DMS 273 treated with DMSO at 0.1 percent for 48 hours (cell line): ENCODE measurements at regions not wholly inside any gene's neighbourhood (a gene's known extent, or its start where the extent isn't known, plus 50 kb on each side); places are given as distances from the start of the nearest gene placed in this dataset.
"Not testable (repeated sequence)": the region's sequence is repeated elsewhere in the genome, so short reads cannot be mapped to it uniquely, and the experiment has no call there.

ENCODE experiments used
- DNase-seq: peaks from one replicate; lab custom pipeline; 2025; lab: John Stamatoyannopoulos, UW

DNA sequence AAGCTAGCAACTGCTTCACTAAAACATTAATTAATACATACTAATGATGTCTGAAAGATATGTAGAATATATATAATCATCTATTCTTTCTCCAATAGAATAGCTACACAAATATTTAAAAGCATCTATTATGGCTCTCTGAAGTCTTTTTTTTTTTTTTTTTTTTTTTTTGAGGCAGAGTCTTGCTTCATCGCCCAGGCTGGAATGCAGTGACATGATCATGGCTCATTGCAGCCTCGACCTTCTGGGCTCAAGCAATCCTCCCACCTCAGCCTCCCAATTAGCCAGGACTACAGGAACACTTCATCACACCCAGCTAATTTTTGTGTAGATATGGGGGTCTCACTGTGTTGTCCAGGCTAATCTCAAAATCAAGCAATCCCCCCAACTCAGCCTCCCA is 120.4 kb upstream of the KYNU start:
- no peak for DNase-seq

DNA sequence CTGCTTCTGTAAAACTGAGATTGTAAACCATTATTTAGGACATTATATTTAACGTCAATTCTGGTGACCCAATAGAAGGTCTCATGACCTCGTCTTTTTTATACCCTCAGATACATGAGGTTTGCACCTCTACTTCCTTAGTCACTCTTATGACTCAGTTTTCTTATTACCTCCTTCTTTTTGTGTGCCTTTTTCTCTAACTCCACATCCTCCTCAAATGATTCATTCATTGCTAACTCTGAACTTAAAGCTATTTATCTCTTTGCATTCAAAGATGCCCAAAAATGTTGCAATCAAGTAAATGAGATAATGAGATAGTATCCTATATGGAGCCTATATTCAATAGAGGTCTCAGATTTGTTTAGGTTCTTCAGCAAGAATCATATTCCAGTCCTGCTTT is 121.0 kb upstream of the KYNU start:
- DNase-seq, result no peak

DNA sequence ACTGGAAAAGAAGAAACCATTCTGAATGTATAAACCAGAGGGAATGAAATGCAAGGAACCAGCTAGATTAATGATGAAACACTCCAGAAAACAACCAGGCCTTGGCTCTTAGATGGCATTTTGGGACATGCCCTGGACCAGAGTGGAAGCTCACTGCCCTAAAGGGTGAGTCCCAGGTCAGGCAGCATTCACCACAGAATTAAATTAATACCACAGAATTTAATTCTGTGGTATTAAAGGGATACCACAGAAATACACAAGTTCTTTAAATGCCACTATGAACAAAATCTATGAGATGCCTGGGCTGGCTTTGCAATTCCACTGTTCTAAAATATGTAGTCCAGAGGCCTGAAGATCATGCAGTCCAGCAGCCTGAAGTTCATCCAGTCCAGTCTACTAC is 122.3 kb upstream of the KYNU start:
- DNase-seq, result no peak

DNA sequence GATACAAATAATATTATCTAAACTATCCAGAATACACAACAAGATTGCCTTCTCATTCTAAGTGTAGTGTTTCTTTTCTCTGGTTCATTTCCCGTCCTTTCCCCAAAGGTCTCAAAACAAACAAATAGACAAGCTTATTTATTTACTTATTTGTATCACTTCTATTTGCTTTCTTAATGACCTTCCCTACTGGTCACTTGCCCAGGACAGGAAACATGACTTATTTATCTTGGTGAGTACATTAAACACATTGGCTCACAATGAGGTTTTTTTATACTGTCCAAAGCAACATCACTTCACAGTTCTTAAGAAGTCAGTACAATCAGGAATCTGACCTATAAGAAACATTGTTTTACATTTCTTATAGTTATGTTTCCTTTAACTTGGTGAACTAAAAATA is 123.3 kb upstream of the KYNU start:
- DNase-seq, result no peak

DNA sequence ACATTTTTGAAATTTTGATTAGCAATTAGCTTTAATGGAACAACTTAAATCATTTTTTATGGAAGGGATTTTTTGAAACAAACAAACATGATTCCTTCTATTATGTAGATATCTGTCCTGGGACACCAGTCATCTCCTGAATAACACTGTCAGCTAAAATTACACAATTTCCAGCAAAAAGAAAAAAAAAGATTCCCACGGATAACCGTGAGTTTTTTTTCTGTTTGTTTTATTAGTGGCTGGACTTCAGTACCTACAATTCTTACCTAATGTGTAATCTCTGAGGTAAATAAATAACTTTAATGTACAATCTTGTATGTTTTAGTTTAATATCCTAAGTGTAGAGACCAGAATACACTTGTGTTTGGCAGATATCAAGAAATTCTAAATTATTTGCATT is 126.6 kb upstream of the KYNU start:
- DNase-seq, result no peak

DNA sequence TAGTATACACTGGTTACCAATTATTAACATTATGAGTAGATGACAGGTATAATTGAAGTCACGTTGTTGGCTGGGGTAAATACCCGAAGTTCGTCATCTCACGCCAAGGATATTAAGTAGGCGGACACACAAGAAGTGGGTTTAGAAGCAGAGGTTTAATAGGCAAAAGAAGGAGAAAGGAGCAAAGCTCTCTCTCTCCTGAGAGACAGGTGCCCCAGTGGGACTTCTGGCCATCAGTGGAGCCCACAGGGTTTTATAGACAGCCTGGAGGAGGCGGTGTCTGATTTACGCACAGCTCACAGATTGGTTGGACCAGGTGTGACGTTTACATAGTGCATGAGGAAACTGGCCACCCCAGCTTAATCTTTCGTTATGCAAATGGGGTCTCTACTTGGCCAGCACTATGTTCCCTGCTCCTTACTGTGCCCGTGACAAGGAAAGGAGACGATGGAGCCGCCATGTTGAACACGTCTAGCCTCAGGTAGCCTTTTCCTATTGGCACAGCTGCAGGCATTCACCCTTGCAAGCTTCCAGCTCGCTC is 128.8 kb upstream of the KYNU start:
- no peak for DNase-seq

DNA sequence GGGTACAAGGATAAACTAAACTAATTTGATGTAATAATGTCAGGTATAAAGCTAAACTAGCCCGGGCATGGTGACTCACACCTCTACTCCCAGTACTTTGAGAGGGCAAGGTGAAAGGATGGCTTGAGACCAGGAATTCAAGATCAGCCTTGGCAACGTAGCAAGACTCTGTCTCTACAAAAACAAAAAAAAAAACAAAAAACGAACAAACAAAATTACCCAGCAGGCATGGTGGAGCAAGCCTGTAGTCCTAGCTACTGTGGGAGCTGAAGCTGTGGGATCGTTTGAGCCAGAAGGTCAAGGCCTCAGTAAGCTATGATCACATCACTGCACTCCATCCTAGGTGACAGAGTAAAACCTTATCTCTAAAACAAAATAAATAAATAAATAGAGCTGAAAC is 131.8 kb upstream of the KYNU start:
- DNase-seq, result no peak

DNA sequence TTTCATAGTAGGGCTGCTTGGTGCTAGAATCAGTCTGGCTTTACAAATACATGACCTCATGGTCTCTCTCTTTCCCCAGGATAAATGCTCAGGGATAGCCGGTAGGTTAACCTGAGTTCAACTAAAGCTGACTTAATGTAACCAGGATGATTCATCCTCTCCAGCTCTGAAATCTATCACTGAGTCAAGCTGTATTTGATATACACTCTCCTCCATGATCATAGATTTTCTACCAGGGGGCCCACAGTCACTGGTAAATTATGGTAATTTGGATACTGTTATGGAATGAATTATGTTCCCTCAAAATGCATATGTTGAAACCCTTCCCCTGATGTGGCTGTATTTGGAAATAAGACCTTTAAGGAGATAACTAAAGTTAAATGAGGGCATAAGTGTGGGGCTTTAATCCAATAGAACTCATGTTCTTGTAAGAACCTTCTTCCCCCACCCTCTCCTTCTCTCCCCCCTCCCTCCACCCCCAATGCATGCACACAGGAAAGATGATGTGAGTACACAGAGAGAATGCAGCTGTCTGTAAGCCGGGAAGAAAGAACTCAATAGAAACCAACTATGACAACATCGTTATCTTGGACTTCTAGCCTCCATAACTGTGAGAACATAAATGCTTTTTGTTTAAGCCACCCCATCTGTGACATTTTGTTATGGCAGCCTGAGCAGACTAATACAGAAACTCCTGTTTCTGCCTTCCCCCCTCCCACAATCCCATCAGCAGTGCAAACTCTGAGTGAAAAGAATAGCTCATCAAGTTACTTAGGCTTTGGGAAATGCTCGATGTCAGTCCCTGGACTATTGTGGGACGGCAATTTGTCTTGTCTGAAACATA is 134.9 kb upstream of the KYNU start:
- no peak for DNase-seq

DNA sequence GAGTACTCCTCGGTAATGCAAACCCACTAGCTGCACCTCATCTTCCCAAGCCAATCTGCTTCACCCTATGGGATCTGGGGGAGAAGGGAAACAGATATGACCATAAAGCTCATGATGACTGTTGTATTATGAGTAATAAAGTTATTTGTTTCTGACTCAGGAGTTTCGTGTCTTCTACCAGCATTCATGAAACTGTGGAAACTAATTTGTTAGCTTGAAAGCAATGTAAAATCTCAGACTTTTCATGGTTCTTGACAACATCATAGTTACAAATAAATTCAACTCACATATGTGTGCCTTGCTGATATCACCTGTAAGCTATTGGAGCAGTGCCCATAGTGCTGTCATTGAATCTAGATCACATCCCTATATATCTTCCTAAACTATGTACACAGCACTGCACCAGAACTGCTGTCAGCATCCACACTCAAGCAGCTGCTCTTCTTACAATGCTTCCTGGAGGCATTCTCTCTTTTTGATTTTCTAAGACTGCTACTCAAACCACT is 135.6 kb upstream of the KYNU start:
- no peak for DNase-seq

DNA sequence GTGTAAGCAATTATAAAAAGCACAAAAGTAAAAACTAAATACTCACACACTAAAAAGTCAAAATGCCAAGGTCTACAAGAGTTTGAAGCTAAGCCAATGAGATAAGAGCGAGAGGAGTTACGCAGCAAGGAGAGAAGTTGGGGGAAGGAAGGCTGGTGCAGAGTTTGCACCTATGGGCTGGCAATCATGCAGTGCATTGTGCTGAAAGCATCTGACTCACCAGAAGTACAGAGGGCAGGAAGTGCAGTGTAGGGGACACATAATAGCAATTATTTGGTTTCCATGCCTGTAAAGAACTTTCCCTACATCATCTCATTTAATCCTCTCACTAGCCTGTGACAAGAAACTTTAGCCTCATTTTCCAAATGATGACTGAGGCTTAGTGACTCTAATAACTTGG is 142.7 kb upstream of the KYNU start:
- DNase-seq, result no peak

DNA sequence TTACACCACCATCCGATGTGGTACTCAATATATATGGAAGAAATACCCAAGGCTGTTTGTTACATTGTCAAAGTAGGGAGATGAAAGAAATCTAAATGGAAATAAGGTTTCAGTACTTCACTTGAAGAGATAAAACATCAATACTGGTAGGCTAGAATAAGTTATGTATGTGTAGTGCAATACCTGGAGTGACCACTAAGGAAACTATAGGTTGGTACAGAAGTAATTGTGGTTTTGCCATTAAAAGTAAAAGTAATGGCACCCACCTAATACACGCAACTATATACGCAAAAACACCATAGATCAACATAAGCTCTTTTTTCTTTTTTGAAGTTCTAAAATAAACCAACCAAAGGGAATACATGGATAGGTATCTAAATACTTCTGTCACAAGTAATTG is 143.2 kb upstream of the KYNU start:
- DNase-seq, result no peak

DNA sequence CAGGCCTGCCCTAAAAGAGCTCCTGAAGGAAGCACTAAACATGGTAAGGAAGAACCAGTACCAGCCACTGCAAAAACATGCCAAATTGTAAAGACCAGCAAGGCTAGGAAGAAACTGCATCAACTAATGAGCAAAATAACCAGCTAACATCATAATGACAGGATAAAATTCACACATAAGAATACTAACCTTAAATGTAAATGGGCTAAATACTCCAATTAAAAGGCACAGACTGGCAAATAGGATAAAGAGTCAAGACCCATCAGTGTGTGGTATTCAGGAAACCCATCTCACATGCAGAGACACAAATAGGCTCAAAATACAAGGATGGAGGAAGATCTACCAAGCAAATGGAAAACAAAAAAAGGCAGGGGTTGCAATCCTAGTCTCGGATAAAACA is 147.7 kb upstream of the KYNU start:
- not testable (repeated sequence) for DNase-seq

DNA sequence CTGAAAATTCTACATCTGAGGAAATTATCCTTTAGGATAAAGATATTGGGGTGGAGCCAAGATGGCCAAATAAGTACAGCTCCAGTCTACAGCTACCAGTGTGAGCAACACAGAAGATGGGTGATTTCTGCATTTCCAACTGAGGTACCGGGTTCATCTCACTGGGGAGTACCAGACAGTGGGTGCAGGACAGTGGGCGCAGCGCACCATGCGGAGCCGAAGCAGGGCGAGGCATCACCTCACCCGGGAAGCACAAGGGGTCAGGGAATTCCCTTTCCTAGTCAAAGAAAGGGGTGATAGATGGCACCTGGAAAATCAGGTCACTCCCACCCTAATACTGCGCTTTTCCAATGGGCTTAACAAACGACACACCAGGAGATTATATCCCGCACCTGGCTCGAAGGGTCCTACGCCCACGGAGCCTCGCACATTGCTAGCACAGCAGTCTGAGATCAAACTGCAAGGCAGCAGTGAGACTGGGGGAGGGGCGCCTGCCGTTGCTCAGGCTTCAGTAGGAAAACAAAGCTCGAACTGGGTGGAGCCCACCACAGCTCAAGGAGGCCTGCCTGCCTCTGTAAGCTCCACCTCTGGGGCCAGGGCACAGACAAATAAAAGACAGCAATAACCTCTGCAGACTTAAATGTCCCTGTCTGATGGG is 149.5 kb upstream of the KYNU start:
- DNase-seq, result not testable (repeated sequence)

DNA sequence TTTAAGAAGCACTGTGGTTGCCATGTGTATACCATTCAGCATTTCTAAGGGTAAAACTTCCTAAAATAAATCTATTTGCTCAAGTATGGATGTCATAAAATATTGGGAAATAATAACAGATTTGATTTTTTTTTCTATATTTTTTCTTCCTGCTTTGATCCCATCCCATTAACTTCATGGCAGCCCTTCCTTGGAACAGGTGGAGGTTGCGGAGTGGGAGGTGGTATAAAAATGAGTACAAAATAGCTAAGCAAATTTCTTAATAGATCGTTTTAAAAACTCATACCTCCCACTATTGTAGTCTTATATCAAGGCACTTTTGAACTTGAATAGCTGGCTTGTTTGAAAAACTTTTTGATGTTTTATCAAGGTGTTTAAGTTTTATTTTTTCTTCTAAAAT is 152.1 kb upstream of the KYNU start:
- DNase-seq, result no peak

DNA sequence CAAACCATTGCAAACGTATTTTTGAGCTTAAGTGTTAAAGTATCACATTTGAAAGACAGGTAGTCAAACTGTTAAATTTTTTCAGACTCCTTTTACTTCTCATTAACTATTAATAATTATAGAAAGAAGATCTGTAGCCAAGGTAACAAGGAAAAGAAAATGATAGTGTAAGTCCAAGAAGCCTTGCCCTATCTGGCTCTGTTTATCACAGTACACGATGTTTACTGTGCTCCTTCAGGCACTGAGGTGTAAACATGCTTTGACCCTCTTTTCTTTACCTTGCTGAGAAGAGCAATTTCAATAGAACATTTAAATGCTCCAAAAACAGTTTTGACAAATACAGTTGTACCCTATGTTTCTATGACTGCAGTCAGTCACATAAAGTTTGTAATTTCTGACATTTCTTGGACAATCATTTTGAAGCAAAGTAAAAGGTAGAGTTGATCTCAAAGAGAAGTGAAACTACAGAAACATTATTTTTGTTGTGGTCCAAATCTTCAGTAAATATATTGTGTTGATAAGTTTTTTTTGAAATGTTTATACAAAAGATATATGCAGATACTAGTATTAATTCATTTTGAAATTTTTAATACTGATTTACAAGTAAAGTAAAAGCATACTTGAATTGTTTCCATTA is 152.6 kb upstream of the KYNU start:
- DNase-seq, result no peak

DNA sequence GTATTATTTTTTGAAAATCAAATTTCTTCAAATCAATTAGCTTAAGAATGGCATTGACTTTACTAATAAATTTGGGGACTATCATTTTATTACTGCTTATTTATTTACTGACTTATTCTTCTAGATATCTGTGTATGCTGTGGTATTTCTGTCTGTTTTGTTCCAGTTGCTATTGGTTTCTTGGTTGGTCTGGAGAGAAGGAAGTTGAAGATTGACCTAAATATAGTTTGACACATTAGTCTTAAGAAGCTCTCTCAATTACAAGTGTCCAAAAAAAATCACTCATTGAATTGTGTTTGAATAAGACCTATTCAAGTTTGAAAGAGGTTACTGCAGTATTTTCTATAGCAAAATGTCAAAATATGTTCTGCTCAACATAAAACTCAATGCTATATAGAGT is 153.3 kb upstream of the KYNU start:
- no peak for DNase-seq

DNA sequence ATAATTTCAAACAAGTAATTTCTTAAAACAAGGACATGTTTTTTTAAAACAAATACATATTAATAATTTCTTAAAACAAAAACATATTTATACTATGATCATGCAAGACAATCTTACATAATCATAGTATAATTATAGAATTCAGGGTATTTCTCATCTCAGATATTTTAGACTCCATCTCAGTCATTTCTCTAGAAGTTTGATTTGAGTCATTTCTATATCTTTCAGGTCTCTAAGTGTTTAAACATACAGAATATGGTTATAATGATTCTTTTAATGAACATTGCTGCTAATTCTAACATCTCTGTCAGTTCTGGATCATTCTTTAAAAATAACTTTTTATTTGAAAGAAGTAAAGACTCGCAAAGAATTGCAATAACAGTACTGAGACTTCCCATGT is 154.2 kb upstream of the KYNU start:
- no peak for DNase-seq

DNA sequence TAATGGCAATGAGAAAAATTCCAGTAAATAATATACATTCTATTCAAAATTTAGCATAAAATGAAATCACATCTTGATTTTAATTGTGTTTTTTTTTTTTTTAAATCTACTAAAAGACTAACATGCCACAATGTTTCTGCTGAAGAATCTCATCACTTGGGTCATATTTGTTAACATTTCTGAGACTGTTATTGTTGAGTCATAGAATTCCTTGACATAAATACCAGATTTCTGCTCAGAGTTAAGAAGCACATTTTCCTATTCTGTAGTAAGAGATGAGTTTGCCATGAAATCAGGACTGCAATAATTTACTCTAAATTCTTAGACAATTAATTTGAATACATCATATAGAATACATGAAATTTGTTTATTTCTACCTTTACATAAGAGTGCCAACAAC is 154.9 kb upstream of the KYNU start:
- DNase-seq, result no peak

DNA sequence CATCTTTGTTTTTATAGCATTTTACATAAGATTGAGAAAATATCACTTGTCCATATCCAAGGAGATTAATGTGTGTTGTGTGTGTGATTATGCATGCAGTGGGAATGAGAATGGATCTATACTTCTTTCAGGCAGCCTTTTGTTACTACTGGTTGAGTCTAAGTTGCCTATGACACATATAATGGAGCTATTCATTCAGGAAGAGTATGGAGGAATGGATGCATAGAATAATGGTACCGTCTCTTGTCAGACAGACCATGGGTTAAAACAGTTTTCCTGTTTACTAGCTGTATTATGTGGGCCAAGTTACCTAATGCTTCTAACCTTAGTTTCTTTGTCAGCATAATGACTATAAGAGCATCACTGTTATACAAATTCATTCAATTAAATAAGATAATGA is 155.4 kb upstream of the KYNU start:
- DNase-seq, result no peak

DNA sequence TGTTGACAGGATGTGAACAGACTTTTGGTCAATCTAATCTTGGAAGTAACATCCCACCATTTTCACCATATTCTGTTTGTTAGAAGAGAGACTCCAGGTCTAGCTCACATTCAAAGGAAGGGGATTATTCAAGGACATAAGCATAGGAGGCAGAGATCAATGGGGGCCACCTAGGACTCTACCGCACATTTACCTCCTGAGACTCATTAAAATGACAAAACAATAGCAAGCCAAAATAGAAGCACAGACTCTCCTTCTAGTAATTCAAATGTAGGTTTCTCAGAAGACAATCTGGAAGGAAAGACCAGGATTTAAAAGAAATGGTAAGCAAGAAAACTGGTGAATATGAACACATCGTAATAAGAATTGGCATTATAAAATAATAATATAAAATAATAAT is 156.4 kb upstream of the KYNU start:
- DNase-seq, result no peak

DNA sequence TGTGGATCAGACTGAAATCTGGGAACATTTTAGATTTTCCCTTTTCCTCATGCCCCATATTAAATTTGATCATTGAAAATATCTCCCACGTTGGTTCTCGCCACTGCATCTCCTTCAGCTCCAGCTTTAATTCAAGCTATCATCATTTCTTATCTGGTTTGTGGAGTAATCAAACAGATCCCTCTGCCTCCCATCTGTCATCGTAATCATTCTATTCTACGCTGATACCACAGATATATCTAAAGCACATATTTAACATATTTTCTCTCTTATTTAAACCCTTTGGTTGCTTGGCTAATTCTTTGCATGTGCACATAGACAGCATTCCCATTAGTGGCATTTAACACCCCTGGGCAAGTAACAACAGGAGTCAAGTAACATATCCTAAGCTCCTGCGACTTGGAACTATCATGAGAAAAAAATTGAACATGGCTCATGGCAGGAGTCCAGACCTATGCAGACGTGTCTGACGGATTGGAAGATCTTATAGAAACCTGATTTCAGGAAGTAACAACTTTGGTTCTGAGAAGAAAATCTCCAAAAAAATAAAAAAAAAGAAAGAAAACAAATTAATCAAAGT is 158.8 kb upstream of the KYNU start:
- DNase-seq, result no peak

DNA sequence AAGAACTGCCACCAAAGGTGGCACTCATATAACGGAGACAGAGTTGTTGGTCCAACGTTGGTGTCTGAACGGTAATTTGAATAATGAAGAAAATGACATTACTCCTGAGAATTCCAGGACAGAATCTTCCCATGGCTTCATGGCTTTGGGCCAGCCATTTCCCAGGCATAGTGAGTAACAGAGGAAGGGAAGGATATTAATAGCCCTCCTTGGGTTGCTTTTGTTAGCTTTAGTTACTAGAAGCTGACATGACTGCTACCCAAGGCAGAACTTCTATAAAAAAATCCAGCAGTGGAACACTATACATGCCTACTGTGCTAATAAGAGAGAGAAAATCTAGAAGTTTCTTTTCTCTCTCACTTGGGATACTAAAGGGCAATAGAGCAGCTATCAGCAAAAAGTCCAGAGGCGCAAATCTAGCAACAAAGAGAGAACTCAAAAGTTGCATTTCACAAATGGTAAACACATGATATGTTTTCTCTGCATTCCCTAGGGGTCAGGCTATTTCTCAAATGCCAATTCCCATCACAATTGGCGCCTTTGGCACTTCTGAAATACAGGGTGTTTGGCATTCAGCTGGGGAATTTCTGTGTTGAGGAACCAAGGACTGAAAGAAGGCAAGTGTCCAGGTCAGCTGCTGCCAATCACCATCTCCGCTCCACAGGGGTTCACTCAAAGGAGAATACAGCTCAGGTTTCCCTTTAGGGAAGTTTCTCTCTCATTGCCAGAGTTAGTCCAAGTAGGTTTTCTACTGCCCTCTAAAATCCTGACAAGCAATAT is 160.8 kb upstream of the KYNU start:
- DNase-seq, result no peak
